UCSD-AML1 (cell line): ENCODE measurements at regions not wholly inside any gene's neighbourhood (a gene's known extent, or its start where the extent isn't known, plus 50 kb on each side); places are given as distances from the start of the nearest gene placed in this dataset.

Experiments used
- DNase-seq: peaks from one replicate; lab custom pipeline; 2025; ENCODE audit not compliant: unreplicated experiment; lab: John Stamatoyannopoulos, UW

GRCh38 chr5:8316608-8317280 is 447.8 kb downstream of the MTRR start:
- DNase-seq: no peak

- DNase-seq: no peak
Measured at GRCh38 chr5:8317335-8317734, 448.4 kb downstream of the MTRR start.

- no peak for DNase-seq
Measured at GRCh38 chr5:8320244-8320643, 451.3 kb downstream of the MTRR start.

- DNase-seq: no peak
Measured at GRCh38 chr5:8321272-8321671, 452.3 kb downstream of the MTRR start.

- DNase-seq: no peak
Measured at GRCh38 chr5:8322484-8322883, 453.5 kb downstream of the MTRR start.

- no peak for DNase-seq
Measured at GRCh38 chr5:8327016-8327415, 458.1 kb downstream of the MTRR start.

GRCh38 chr5:8329773-8330172 is 460.8 kb downstream of the MTRR start:
- no peak for DNase-seq

GRCh38 chr5:8332666-8333445 is 463.9 kb downstream of the MTRR start:
- DNase-seq: no peak

GRCh38 chr5:8333485-8333884 is 464.5 kb downstream of the MTRR start:
- no peak for DNase-seq

GRCh38 chr5:8333977-8334376 is 465.0 kb downstream of the MTRR start:
- no peak for DNase-seq

GRCh38 chr5:8340261-8340660 is 471.3 kb downstream of the MTRR start:
- no peak for DNase-seq

- DNase-seq: no peak
Measured at GRCh38 chr5:8340739-8341344, 471.9 kb downstream of the MTRR start.

- DNase-seq: no peak
Measured at GRCh38 chr5:8341406-8341805, 472.5 kb downstream of the MTRR start.

- no peak for DNase-seq
Measured at GRCh38 chr5:8347984-8348383, 479.0 kb downstream of the MTRR start.

- no peak for DNase-seq
Measured at GRCh38 chr5:8349855-8350254, 480.9 kb downstream of the MTRR start.

- no peak for DNase-seq
Measured at GRCh38 chr5:8350644-8351339, 481.8 kb downstream of the MTRR start.

- no peak for DNase-seq
Measured at GRCh38 chr5:8355981-8356380, 487.0 kb downstream of the MTRR start.

- no peak for DNase-seq
Measured at GRCh38 chr5:8360012-8360411, 491.1 kb downstream of the MTRR start.

GRCh38 chr5:8362495-8362894 is 493.5 kb downstream of the MTRR start:
- no peak for DNase-seq

GRCh38 chr5:8363138-8363537 is 494.2 kb downstream of the MTRR start:
- no peak for DNase-seq

- no peak for DNase-seq
Measured at GRCh38 chr5:8366266-8366665, 497.3 kb downstream of the MTRR start.

- no peak for DNase-seq
Measured at GRCh38 chr5:8376478-8376877, 507.5 kb downstream of the MTRR start.
